Endothelial cell of umbilical vein (primary cell): ENCODE measurements at regions not wholly inside any gene's neighbourhood (a gene's known extent, or its start where the extent isn't known, plus 50 kb on each side); places are given as distances from the start of the nearest gene placed in this dataset.

Source experiments
- BruUV-seq: library from RNA; stranded (reverse); fragments of 400-500 nt; replicated peaks from 2 replicates; lab custom pipeline; 2021; lab: Mats Ljungman, UMichigan
- CTCF ChIA-PET: fragments of 300-600, 350-600 bp; sonication (Branson Sonifier 250); formaldehyde crosslinking; loops from one replicate; lab custom pipeline; 2021; ENCODE audit warnings: antibody characterized with exemption, inconsistent platforms; lab: Charles Lee
- POLR2A ChIA-PET: fragments of 300-600, 350-600 bp; sonication (Branson Sonifier 250); formaldehyde crosslinking; loops from one replicate; lab custom pipeline; 2021; ENCODE audit warnings: antibody characterized with exemption, inconsistent platforms; lab: Charles Lee
- DNase-seq: peaks from one replicate; pipeline ENCODE4 v3.0.0-alpha.2; 2011; ENCODE audit warnings: low read depth, low spot score
- FAIRE-seq: peaks from 2 replicates; lab custom pipeline; 2011; peaks lifted over from hg19 to GRCh38; lab: Jason Lieb, UNC
- H2AFZ ChIP-seq: 2 replicates; pipeline ENCODE4 v1.6.0; 2012; ENCODE audit warnings: low read depth, low read length, control low read depth, inconsistent platforms
- H3K27ac ChIP-seq: 2 replicates; pipeline ENCODE4 v1.5.1; 2011; ENCODE audit warnings: low read depth, mild to moderate bottlenecking, control low read depth, low read length, moderate library complexity; ENCODE audit not compliant: insufficient read depth
- H3K27me3 ChIP-seq, 2 experiments: 2 replicates each; pipeline versions ENCODE4 v1.6.0 to v1.6.1; 2011; ENCODE audit warnings: low read length in 2 of 2, mixed read lengths in 1 of 2; ENCODE audit not compliant: control insufficient read depth in 2 of 2, insufficient read depth in 2 of 2
- H3K36me3 ChIP-seq, 2 experiments: 2 replicates in 1 of 2; 3 replicates in 1 of 2; pipeline ENCODE4 v1.5.1; 2011; ENCODE audit warnings: low read length in 2 of 2, mild to moderate bottlenecking in 1 of 2, moderate library complexity in 1 of 2; ENCODE audit not compliant: control insufficient read depth in 2 of 2, insufficient read depth in 2 of 2; ENCODE audit errors: extremely low read depth in 1 of 2
- H3K4me1 ChIP-seq: 3 replicates; pipeline ENCODE4 v1.5.1; 2011; ENCODE audit warnings: mild to moderate bottlenecking, low read length; ENCODE audit not compliant: control insufficient read depth, insufficient read depth; ENCODE audit errors: extremely low read depth
- H3K4me2 ChIP-seq: 2 replicates; pipeline ENCODE4 v1.6.1; 2011; ENCODE audit warnings: low read length, control low read depth, mixed read lengths; ENCODE audit not compliant: insufficient read depth
- H3K4me3 ChIP-seq, 3 experiments: fragments of 200-600 bp in 1 of 3; sonication (generic), shearing (Covaris generic) in 1 of 3; replicated peaks in 1 of 3; 2 replicates each; pipeline ENCODE4 v1.5.1; 2011 to 2016; ENCODE audit warnings: control low read depth in 3 of 3, low read length in 3 of 3, mild to moderate bottlenecking in 2 of 3, inconsistent platforms in 1 of 3, low read depth in 1 of 3, moderate library complexity in 1 of 3; ENCODE audit not compliant: insufficient read depth in 1 of 3
- H3K79me2 ChIP-seq: 2 replicates; pipeline ENCODE4 v1.6.0; 2012; ENCODE audit warnings: low read length, inconsistent platforms; ENCODE audit not compliant: control insufficient read depth, insufficient read depth
- H3K9ac ChIP-seq: replicated peaks from 2 replicates; pipeline ENCODE3; 2011; ENCODE audit warnings: low read length, control low read depth; ENCODE audit not compliant: insufficient read depth; ENCODE audit errors: extremely low read depth
- H3K9me1 ChIP-seq: replicated peaks from 3 replicates; pipeline ENCODE4 v1.6.0; 2011; ENCODE audit warnings: mild to moderate bottlenecking, low read length; ENCODE audit not compliant: control insufficient read depth, insufficient read depth; ENCODE audit errors: extremely low read depth
- H3K9me3 ChIP-seq: replicated peaks from 2 replicates; pipeline ENCODE4 v1.5.1; 2012; ENCODE audit warnings: low read length, inconsistent platforms; ENCODE audit not compliant: control insufficient read depth, insufficient read depth
- H4K20me1 ChIP-seq: replicated peaks from 2 replicates; pipeline ENCODE3; 2011; ENCODE audit warnings: mild to moderate bottlenecking, low read length; ENCODE audit not compliant: control insufficient read depth, insufficient read depth; ENCODE audit errors: extremely low read depth
- EZH2 ChIP-seq: IDR thresholded peaks from 2 replicates; pipeline ENCODE4 v1.6.1; 2012; ENCODE audit warnings: borderline replicate concordance, low read depth, mild to moderate bottlenecking, moderate library complexity, low read length, inconsistent platforms; ENCODE audit not compliant: severe bottlenecking
- FOS ChIP-seq: IDR thresholded peaks from 2 replicates; pipeline ENCODE4 v1.6.1; 2011; ENCODE audit warnings: mild to moderate bottlenecking, low read length, moderate library complexity, borderline replicate concordance; ENCODE audit not compliant: insufficient read depth
- GATA2 ChIP-seq: IDR thresholded peaks from 2 replicates; pipeline ENCODE4 v1.7.0; 2011; ENCODE audit warnings: low read depth, mild to moderate bottlenecking, moderate library complexity, mixed read lengths, low read length; ENCODE audit not compliant: insufficient read length, insufficient read depth
- JUN ChIP-seq: IDR thresholded peaks from 2 replicates; pipeline ENCODE4 v1.6.1; 2011; ENCODE audit warnings: borderline replicate concordance, low read depth; ENCODE audit not compliant: insufficient read length, insufficient read depth
- MYC ChIP-seq: IDR thresholded peaks from one replicate; pipeline ENCODE4 v1.6.1; 2011; ENCODE audit warnings: mild to moderate bottlenecking, low read depth, low read length
- POLR2A ChIP-seq: IDR thresholded peaks from 2 replicates; pipeline ENCODE4 v1.6.1; 2012; ENCODE audit warnings: low read depth, mild to moderate bottlenecking, control low read depth, low read length
- POLR2AphosphoS5 ChIP-seq: IDR thresholded peaks from 2 replicates; pipeline ENCODE4 v1.6.1; 2012; ENCODE audit warnings: low read depth, mild to moderate bottlenecking, control low read depth, low read length, moderate library complexity; ENCODE audit not compliant: insufficient read depth
- dilution Hi-C: fragments of 300-500 bp; cut with MboI; formaldehyde crosslinking; loops from one replicate; pipeline ENCODE4 v1.15.0; 2019; ENCODE audit warnings: low sequenced_read_pairs; ENCODE audit not compliant: extremely low pct_ligation_motif_present
- intact Hi-C: fragments of 100-400 bp; cut with micrococcal nuclease; formaldehyde crosslinking; loops from one replicate; pipeline ENCODE4 v1.10.0; 2022
- TF ChIP-seq, protein P1 (sequence below): IDR thresholded peaks from 2 replicates; pipeline ENCODE4 v1.6.1; 2011; ENCODE audit not compliant: insufficient read depth, insufficient read length
- TF ChIP-seq, protein P2 (sequence below), 2 donors: IDR thresholded peaks; 1 replicate in 1 of 2; 2 replicates in 1 of 2; pipeline ENCODE4 v1.5.1; 2011; ENCODE audit warnings: low read length in 2 of 2, mild to moderate bottlenecking in 2 of 2, moderate library complexity in 2 of 2, control low read depth in 1 of 2, inconsistent platforms in 1 of 2, low read depth in 1 of 2; ENCODE audit not compliant: insufficient read depth in 1 of 2; ENCODE audit errors: extremely low read depth in 1 of 2

DNA sequence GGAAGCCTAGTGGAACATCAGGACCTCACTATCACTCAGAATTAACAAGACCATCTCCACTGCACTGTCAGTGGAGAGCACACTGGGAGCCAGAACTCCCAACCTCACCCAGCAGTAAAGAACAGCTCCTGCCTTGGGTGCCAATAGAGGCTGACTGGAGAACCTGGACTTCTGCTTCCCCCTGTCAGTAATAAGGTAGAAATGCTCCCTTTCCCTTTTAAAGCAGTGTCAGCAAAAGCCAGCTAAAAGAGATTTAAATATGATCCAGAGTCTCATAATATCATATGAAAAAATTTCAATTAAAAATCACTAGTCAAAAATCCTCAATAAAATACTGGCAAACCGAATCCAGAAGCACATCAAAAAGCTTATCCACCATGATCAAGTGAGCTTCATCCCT lies 82.8 kb downstream of the SPATA19 start:
- TF ChIP-seq, protein P1, sequence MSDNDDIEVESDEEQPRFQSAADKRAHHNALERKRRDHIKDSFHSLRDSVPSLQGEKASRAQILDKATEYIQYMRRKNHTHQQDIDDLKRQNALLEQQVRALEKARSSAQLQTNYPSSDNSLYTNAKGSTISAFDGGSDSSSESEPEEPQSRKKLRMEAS = no peak
- TF ChIP-seq JUN (no peak), POLR2A (no peak), POLR2AphosphoS5 (no peak), FOS (no peak), MYC (no peak), GATA2 (no peak), EZH2 (no peak)
- TF ChIP-seq, protein P2, sequence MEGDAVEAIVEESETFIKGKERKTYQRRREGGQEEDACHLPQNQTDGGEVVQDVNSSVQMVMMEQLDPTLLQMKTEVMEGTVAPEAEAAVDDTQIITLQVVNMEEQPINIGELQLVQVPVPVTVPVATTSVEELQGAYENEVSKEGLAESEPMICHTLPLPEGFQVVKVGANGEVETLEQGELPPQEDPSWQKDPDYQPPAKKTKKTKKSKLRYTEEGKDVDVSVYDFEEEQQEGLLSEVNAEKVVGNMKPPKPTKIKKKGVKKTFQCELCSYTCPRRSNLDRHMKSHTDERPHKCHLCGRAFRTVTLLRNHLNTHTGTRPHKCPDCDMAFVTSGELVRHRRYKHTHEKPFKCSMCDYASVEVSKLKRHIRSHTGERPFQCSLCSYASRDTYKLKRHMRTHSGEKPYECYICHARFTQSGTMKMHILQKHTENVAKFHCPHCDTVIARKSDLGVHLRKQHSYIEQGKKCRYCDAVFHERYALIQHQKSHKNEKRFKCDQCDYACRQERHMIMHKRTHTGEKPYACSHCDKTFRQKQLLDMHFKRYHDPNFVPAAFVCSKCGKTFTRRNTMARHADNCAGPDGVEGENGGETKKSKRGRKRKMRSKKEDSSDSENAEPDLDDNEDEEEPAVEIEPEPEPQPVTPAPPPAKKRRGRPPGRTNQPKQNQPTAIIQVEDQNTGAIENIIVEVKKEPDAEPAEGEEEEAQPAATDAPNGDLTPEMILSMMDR (IDR thresholded peaks at IDR 0.05; ENCODE audit: extremely low read depth in 1 of 2, insufficient read depth in 1 of 2, low read depth in 1 of 2, low read length in 2 of 2) = no peak
- Histone ChIP-seq H3K9me1 (no peaks in the 10 kb centered on the region), H4K20me1 (no peaks in the 10 kb centered on the region), H3K79me2 (no peaks in the 10 kb centered on the region), H3K4me3 (no peak overlapping the region), H2AFZ (no peak overlapping the region), H3K36me3 (no peaks in the 10 kb centered on the region), H3K4me1 (no peaks in the 10 kb centered on the region), H3K27ac (no peak overlapping the region), H3K9me3 (no peaks in the 10 kb centered on the region), H3K27me3 (no peaks in the 10 kb centered on the region), H3K9ac (no peak overlapping the region), H3K4me2 (no peak overlapping the region)
- ChIA-PET CTCF (no interaction called here), POLR2A (no interaction called here)
- dilution Hi-C loops (no loop called here), intact Hi-C loops (no loop called here)
- BruUV-seq = no TSS peak
- FAIRE-seq (no peak), DNase-seq (no peak)
